ENCODE measurements at regions not wholly inside any gene's neighbourhood (a gene's known extent, or its start where the extent isn't known, plus 50 kb on each side); places are given as distances from the start of the nearest gene placed in this dataset.

DNA sequence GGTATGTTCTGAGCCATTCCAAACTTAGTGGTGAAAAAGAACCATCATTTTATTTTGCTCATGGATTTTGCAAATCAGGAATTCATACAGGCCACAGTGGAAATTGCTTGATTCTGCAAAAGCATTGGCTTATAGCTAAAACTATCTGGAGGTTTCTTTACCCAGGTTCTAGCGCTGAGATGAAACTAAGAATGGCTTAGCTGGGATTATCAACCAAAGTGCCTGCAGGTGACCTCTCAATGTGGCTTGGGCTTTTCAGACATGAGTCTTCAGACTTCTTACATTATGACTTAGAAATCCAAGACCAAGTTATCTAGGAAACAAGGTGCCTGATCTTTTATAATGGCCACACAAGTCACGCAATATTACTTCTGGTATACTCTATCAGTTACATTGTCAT lies 140.1 kb downstream of the HGF start:
- TF ChIP-seq POLR2AphosphoS5 (IDR thresholded peaks at IDR 0.05; ENCODE audit: low read depth, low read length) (no peak), TAF1 (IDR thresholded peaks at IDR 0.05; ENCODE audit: borderline replicate concordance, insufficient read depth, low read length) (no peak), FOXP2 (optimal IDR thresholded peaks at IDR 0.05; ENCODE audit: borderline replicate concordance, extremely low read depth, extremely low read length, insufficient read depth) (no peak), SIN3A (IDR thresholded peaks at IDR 0.05; ENCODE audit: borderline replicate concordance, insufficient read depth, low read length) (no peak)
- TF ChIP-seq, protein P1, sequence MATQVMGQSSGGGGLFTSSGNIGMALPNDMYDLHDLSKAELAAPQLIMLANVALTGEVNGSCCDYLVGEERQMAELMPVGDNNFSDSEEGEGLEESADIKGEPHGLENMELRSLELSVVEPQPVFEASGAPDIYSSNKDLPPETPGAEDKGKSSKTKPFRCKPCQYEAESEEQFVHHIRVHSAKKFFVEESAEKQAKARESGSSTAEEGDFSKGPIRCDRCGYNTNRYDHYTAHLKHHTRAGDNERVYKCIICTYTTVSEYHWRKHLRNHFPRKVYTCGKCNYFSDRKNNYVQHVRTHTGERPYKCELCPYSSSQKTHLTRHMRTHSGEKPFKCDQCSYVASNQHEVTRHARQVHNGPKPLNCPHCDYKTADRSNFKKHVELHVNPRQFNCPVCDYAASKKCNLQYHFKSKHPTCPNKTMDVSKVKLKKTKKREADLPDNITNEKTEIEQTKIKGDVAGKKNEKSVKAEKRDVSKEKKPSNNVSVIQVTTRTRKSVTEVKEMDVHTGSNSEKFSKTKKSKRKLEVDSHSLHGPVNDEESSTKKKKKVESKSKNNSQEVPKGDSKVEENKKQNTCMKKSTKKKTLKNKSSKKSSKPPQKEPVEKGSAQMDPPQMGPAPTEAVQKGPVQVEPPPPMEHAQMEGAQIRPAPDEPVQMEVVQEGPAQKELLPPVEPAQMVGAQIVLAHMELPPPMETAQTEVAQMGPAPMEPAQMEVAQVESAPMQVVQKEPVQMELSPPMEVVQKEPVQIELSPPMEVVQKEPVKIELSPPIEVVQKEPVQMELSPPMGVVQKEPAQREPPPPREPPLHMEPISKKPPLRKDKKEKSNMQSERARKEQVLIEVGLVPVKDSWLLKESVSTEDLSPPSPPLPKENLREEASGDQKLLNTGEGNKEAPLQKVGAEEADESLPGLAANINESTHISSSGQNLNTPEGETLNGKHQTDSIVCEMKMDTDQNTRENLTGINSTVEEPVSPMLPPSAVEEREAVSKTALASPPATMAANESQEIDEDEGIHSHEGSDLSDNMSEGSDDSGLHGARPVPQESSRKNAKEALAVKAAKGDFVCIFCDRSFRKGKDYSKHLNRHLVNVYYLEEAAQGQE (IDR thresholded peaks at IDR 0.05; ENCODE audit: insufficient read depth in 1 of 2, low read depth in 2 of 2, low read length in 2 of 2) = no peak

Data from PFSK-1 (cell line).